DOHH2 (cell line): ENCODE measurements at regions not wholly inside any gene's neighbourhood (a gene's known extent, or its start where the extent isn't known, plus 50 kb on each side); places are given as distances from the start of the nearest gene placed in this dataset.

Experiments used
- EZH2phosphoT487 ChIP-seq: fragments of 200-600 bp; sonication (generic); IDR thresholded peaks from 2 replicates; pipeline ENCODE4 v1.6.1; 2017; ENCODE audit warnings: borderline replicate concordance, mild to moderate bottlenecking, antibody characterized with exemption, low read length, moderate library complexity, mixed read lengths
- TF ChIP-seq, protein P1 (sequence below): fragments of 200-600 bp; sonication (generic); IDR thresholded peaks from one replicate; pipeline ENCODE4 v1.5.1; 2014; ENCODE audit warnings: antibody characterized with exemption, mild to moderate bottlenecking, low read depth, low read length; ENCODE audit not compliant: poor library complexity, severe bottlenecking

DNA sequence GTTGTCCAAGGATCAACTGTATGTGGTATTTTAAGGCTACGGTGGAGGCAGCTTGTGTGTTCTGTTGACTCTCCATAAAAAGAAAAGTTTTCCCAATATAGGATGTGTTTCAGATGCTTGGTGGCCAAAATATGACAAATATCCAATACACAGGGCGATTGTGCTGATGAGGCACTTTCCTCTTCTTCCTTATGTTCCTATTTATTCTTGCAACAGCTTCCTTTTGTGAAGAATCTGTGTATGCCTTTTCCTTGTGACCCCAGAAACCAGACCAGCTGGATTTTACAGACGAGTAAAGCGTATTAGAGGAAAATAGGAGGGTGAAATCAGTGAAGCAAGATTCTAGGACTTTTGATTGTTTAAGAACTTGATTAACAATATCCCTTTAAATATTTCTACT, 452.0 kb downstream of the DMAC1 start:
- TF ChIP-seq, protein P1, sequence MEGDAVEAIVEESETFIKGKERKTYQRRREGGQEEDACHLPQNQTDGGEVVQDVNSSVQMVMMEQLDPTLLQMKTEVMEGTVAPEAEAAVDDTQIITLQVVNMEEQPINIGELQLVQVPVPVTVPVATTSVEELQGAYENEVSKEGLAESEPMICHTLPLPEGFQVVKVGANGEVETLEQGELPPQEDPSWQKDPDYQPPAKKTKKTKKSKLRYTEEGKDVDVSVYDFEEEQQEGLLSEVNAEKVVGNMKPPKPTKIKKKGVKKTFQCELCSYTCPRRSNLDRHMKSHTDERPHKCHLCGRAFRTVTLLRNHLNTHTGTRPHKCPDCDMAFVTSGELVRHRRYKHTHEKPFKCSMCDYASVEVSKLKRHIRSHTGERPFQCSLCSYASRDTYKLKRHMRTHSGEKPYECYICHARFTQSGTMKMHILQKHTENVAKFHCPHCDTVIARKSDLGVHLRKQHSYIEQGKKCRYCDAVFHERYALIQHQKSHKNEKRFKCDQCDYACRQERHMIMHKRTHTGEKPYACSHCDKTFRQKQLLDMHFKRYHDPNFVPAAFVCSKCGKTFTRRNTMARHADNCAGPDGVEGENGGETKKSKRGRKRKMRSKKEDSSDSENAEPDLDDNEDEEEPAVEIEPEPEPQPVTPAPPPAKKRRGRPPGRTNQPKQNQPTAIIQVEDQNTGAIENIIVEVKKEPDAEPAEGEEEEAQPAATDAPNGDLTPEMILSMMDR, result no peak
- no peak for TF ChIP-seq EZH2phosphoT487
